GM12892 (cell line): ENCODE measurements at regions not wholly inside any gene's neighbourhood (a gene's known extent, or its start where the extent isn't known, plus 50 kb on each side); places are given as distances from the start of the nearest gene placed in this dataset.
"Not testable (repeated sequence)": the region's sequence is repeated elsewhere in the genome, so short reads cannot be mapped to it uniquely, and the experiment has no call there.

ENCODE experiments used
- DNase-seq: peaks from one replicate; pipeline ENCODE4 v3.0.0; 2011; ENCODE audit not compliant: insufficient read length
- FAIRE-seq: peaks from 2 replicates; lab custom pipeline; 2011; peaks lifted over from hg19 to GRCh38; lab: Jason Lieb, UNC
- POLR2A ChIP-seq: IDR thresholded peaks from 2 replicates; pipeline ENCODE4 v1.6.1; 2011; ENCODE audit warnings: low read depth, low read length, control low read depth
- POLR2AphosphoS5 ChIP-seq: IDR thresholded peaks from 2 replicates; pipeline ENCODE4 v1.6.1; 2011; ENCODE audit warnings: low read depth, low read length, control low read depth
- TAF1 ChIP-seq: IDR thresholded peaks from 2 replicates; pipeline ENCODE4 v1.6.1; 2011; ENCODE audit warnings: low read depth, mild to moderate bottlenecking, control low read depth, low read length, borderline replicate concordance

GRCh38 chr4:143819029-143819428 lies 86.3 kb downstream of the GYPE start:
- DNase-seq (no peak), FAIRE-seq (no peak)
- no peak for TF ChIP-seq POLR2A
- TF ChIP-seq TAF1, result no peak
- no peak for TF ChIP-seq POLR2AphosphoS5

- FAIRE-seq, result not testable (repeated sequence)
Measured at GRCh38 chr4:143817866-143818265, 87.5 kb downstream of the GYPE start.

GRCh38 chr4:143815375-143815774 lies 90.0 kb downstream of the GYPE start:
- DNase-seq, FAIRE-seq: not testable (repeated sequence)

More at GRCh38 chr4:143817866-143818265, 87.5 kb downstream of the GYPE start:
- not testable (repeated sequence) for DNase-seq

GRCh38 chr4:143813431-143814154 lies 91.8 kb downstream of the GYPE start:
- not testable (repeated sequence) for FAIRE-seq, DNase-seq

- not testable (repeated sequence) for FAIRE-seq, DNase-seq
Measured at GRCh38 chr4:143791693-143792092, 91.2 kb upstream of the FREM3 start.

GRCh38 chr4:143790425-143790824 lies 90.0 kb upstream of the FREM3 start:
- DNase-seq, FAIRE-seq: not testable (repeated sequence)

- not testable (repeated sequence) for DNase-seq, FAIRE-seq
Measured at GRCh38 chr4:143789618-143790017, 89.1 kb upstream of the FREM3 start.

GRCh38 chr4:143784567-143784966 lies 84.1 kb upstream of the FREM3 start:
- DNase-seq (no peak), FAIRE-seq (no peak)
- TF ChIP-seq TAF1 (no peak), POLR2AphosphoS5 (no peak), POLR2A (no peak)

GRCh38 chr4:143782521-143782920 lies 82.0 kb upstream of the FREM3 start:
- no peak for DNase-seq
- TF ChIP-seq TAF1 (no peak), POLR2AphosphoS5 (no peak), POLR2A (no peak)
- FAIRE-seq, result no peak

- no peak for DNase-seq
- peak; percentile 96 for FAIRE-seq
- TF ChIP-seq POLR2AphosphoS5, result no peak
- TF ChIP-seq POLR2A, result no peak
- TF ChIP-seq TAF1, result no peak
Measured at GRCh38 chr4:143773998-143774895, 73.8 kb upstream of the FREM3 start.

- FAIRE-seq (no peak), DNase-seq (no peak)
- no peak for TF ChIP-seq POLR2AphosphoS5
- TF ChIP-seq POLR2A, result no peak
- TF ChIP-seq TAF1, result no peak
Measured at GRCh38 chr4:143771269-143771668, 70.8 kb upstream of the FREM3 start.

- FAIRE-seq (no peak), DNase-seq (no peak)
- TF ChIP-seq POLR2A (no peak), TAF1 (no peak), POLR2AphosphoS5 (no peak)
Measured at GRCh38 chr4:143768007-143768591, 67.6 kb upstream of the FREM3 start.

GRCh38 chr4:143763587-143763986 lies 63.1 kb upstream of the FREM3 start:
- FAIRE-seq, result no peak
- TF ChIP-seq POLR2A (no peak), POLR2AphosphoS5 (no peak), TAF1 (no peak)
- DNase-seq, result no peak
